HG02571 (cell line): ENCODE measurements at regions not wholly inside any gene's neighbourhood (a gene's known extent, or its start where the extent isn't known, plus 50 kb on each side); places are given as distances from the start of the nearest gene placed in this dataset.
"Not testable (repeated sequence)": the region's sequence is repeated elsewhere in the genome, so short reads cannot be mapped to it uniquely, and the experiment has no call there.

Source experiments
- ATAC-seq: cut with Tn5 transposase; IDR thresholded peaks from one replicate; pipeline ENCODE4 v1.9.1; 2021; ENCODE audit warnings: mild to moderate bottlenecking, moderate library complexity; ENCODE audit not compliant: unreplicated experiment

DNA sequence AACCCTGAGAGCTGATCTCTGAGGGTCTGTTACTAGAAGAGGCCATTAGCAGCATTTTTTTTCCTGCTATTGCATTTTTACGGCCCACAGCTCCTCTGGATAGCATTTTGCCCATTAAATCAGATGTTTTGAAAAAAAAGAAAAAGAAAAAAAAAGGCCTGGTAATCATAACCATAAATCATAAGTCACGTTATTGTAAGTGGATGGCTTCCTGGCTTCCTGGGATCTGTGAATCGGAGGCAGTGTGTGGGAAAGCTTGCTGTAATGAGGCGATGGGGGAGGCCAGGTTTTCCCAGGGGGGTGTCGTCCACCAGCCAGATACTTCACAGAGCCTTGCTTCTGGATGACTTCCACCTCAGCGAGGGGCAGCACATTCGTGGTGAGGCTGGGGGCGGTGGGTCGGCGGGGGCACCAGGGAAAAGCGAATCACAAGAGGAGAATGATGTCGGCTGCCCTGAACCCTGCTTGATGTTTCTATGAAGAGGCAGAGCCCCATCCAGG lies 106.5 kb upstream of the SYT13 start:
- no peak for ATAC-seq

DNA sequence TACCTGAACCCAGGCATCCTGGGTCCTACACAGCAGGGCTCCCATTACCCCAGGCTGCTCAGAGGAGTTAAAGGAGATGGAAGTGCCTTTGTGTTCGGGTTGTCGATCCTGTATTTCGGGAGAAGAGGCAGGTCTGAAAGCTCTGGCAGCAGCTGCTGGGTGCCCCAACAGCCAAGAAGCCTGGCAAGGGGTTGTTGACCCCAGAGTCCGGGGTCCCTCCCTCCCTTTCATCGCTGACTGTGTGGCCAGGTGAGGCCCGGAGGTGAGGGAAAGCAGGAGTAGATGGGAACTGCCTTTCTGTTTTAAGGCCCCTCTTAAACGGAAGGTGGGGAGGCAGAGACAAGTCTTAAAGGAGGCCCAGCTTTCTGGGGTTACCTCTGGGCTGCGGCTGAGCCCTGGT lies 106.0 kb upstream of the SYT13 start:
- ATAC-seq = no peak

GRCh38 chr11:45391168-45391850 lies 105.2 kb upstream of the SYT13 start:
- no peak for ATAC-seq

GRCh38 chr11:45390407-45390806 lies 104.3 kb upstream of the SYT13 start:
- ATAC-seq = no peak

GRCh38 chr11:45388472-45388871 lies 102.3 kb upstream of the SYT13 start:
- ATAC-seq = no peak

DNA sequence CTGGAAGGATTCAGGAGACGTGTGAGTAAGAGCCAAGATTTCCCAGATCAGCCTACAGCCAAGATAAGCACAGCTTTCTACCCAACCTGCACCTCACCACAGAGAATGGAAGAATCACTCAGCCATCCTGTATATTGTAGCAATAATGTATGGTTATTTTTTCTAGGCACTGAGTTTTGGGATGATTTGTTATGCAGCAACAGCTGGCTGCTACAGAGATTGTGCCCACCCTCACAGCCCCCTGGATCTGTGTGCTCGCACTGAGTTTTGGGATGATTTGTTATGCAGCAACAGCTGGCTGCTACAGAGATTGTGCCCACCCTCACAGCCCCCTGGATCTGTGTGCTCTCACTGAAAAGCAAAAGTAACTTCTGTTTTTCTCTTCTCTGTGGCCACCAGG lies 101.7 kb upstream of the SYT13 start:
- not testable (repeated sequence) for ATAC-seq

- ATAC-seq = no peak
These were observed 100.8 kb upstream of the SYT13 start for GRCh38 chr11:45386972-45387371.

- no peak for ATAC-seq
These were observed 99.7 kb upstream of the SYT13 start for GRCh38 chr11:45385844-45386243.

DNA sequence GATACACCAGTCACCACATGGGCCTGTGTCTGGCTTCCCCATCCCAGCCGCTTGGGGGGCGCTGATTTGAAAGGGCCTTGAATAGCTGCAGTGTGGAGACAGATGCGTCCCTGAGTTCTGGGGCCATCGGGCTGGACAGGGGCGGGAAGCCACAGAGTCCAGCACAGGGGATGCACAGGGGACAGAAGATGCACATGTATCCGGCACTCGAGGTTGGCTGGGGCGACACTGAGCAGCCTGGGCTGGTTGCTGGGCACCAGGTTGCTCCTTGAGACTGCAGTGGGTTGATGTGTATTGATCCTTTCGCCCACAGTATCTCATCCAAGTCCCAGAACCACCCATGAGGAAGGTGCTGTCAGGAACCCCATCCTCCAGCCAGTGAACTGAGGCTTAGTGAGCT lies 99.3 kb upstream of the SYT13 start:
- ATAC-seq = no peak

- no peak for ATAC-seq
These were observed 98.6 kb upstream of the SYT13 start for GRCh38 chr11:45384711-45385241.

DNA sequence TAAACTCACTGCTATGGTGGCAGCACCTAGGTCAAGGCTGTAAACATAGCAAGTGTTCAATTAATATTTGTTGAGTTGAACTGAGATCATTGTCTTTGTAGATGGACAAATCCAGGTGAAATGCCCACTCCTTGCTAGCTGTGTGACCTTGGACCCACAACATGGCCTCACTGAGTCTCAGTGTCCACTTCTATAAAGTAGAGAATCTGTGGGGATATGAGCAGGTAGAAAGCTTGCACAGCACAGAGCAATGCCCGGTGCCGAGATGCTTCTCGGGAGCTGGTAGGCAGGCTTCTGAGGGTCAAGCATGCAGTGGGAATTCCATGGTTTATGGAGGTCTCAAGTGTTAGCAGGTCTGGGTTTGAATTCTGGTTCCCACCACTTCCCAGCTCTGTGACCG lies 97.9 kb upstream of the SYT13 start:
- no peak for ATAC-seq

- no peak for ATAC-seq
These were observed 97.1 kb upstream of the SYT13 start for GRCh38 chr11:45383224-45383623.

- no peak for ATAC-seq
These were observed 96.2 kb upstream of the SYT13 start for GRCh38 chr11:45382133-45382878.

DNA sequence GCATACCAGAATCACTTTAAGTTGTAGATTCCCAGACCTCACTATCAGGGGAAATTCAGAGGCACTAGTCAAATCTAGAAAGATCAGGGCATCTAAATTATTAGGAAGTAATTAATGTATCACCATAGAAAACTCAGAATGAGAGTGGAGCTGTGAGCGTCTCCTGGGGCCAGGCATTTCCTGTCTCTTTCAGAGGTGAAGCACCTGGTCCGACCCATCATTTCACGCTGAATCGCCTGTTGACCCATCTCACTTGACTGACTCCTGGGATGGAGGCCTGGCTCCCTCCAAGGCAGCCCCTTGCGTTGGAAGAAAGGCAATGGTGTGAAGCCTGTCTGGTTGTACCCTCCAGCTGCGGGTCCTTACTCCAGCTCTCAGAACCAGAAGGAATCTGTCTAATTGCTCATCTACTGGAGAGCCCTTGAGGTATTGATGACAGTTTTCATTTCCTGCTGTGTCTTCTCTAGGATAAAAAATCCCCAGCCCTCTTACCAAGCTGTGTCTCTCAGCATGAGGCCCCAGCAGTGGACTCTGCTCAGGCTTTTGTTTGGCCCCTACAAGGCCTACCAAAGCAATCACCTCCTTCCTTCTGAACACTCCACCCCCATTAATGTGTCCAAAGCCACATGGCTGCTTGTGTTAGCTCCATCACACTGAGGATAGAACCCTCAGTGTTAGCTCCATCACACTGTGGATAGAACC lies 93.2 kb upstream of the SYT13 start:
- no peak for ATAC-seq

- no peak for ATAC-seq
These were observed 92.4 kb upstream of the SYT13 start for GRCh38 chr11:45378516-45378915.

GRCh38 chr11:45374653-45375059 lies 88.5 kb upstream of the SYT13 start:
- no peak for ATAC-seq

DNA sequence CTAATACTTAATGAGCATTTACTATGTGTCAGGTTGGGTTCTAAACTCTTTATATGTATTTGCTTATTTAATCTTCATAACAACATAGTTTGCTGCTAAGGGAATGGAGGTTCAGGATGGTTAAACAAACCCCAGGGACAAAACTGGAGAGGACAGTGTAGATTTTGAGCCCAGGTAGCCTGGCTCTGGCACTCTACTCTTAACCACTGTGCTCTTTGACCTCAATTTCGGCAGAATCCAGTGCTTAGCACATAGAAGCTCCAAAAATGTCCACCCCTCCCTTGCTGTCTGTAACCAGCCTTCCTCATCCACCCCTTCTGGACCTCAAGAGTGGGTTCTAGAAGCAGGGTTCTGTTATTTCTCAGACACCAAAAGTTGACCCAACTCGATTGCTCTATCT lies 88.0 kb upstream of the SYT13 start:
- ATAC-seq = no peak

GRCh38 chr11:45373506-45374035 lies 87.4 kb upstream of the SYT13 start:
- ATAC-seq = no peak

DNA sequence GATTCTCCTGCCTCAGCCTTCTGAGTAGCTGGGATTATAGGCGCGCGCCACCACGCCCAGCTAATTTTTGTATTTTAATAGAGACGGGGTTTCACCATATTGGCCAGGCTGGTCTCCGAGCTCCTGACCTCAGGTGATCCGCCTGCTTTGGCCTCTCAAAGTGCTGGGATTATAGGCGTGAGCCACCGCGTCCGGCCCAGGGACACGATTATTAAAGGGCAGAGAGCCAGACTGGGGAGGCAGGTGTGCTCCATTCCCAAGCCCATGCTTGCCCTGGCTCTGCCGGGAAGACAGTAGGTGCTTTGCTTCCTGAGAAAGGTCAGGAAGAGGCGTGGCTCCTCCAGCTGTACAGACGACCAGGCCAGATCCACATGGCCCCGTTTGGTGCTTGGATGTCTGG lies 86.3 kb upstream of the SYT13 start:
- not testable (repeated sequence) for ATAC-seq

- ATAC-seq = no peak
These were observed 85.3 kb upstream of the SYT13 start for GRCh38 chr11:45371251-45372115.
